ENCODE measurements at regions not wholly inside any gene's neighbourhood (a gene's known extent, or its start where the extent isn't known, plus 50 kb on each side); places are given as distances from the start of the nearest gene placed in this dataset.

DNA sequence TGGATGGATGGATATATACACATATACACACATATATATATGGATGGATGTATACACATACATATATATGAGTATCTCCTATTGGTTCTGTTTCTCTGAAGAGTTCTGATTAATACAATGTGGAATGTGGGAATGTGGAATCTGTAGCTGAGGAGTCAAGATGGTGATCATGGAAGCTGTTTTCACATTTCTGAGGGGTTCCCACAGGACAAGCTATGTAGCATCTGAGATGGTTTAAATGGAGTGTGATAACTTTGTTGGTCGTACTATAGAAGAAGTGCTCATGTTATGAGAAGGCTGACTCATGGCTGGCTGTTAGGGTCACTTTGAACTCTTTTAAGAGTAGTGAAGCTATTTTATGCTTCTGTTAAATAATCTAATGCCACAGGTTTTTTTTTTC is 279.7 kb downstream of the MEIS1 start:
- no peak for DNase-seq
- TF ChIP-seq EZH2phosphoT487 (IDR thresholded peaks at IDR 0.05; ENCODE audit: low read length) (no peak), CTCF (IDR thresholded peaks at IDR 0.05; ENCODE audit: low read length) (no peak), EZH2 (optimal IDR thresholded peaks at IDR 0.05; ENCODE audit: low read depth, low read length) (no peak)
- Histone ChIP-seq H3K9me2 (replicated peaks; ENCODE audit: insufficient read depth, low read length) (no peaks in the 10 kb centered on the region), H2AFZ (ENCODE audit: low read length) (no peak overlapping the region), H3K4me2 (ENCODE audit: low read depth, low read length) (no peak overlapping the region), H4K20me1 (ENCODE audit: insufficient read depth, low read length) (no peaks in the 10 kb centered on the region), H3K4me3 (ENCODE audit: low read length) (no peak overlapping the region), H3K4me1 (ENCODE audit: low read length) (no peaks in the 10 kb centered on the region), H3K79me2 (ENCODE audit: low read length) (no peaks in the 10 kb centered on the region), H3K36me3 (replicated peaks; ENCODE audit: insufficient read depth, low read length) (no peaks in the 10 kb centered on the region), H3K27me3 (replicated peaks; ENCODE audit: insufficient read depth, low read length) (no peaks in the 10 kb centered on the region), H3K9me3 (replicated peaks; ENCODE audit: insufficient read depth, low read length) (no peaks in the 10 kb centered on the region), H3F3A (ENCODE audit: insufficient read depth, low read length) (no peaks in the 10 kb centered on the region), H3K27ac (ENCODE audit: low read length) (no peak overlapping the region), H3K9ac (ENCODE audit: low read length) (no peak overlapping the region)

- Histone ChIP-seq H3K36me3 (replicated peaks; ENCODE audit: insufficient read depth, low read length) (no peaks in the 10 kb centered on the region), H3K27ac (ENCODE audit: low read length) (no peak overlapping the region)
- DNase-seq = no peak
Observed at GRCh38 chr2:66717218-66717905, 282.4 kb downstream of the MEIS1 start.

DNA sequence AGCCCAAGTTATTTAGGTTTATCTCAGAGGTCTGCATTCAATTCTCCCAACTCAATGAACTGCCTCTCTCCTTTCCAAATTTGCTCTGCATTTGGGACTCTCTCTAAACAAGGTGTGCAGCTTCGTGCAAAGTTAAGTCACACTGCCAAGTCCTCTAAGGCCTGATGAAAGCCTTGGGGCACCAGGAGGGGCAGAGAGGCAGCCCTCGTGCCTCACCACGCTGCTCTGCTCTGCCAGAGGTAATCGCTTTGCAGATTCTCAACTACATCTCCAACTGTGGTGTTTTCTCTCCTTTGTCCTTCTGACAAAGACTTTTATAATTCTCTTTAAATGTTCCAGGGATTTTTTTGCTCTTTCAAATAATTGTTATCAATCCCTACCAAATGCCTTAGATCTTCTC is 283.0 kb downstream of the MEIS1 start:
- Histone ChIP-seq H3K27ac (ENCODE audit: low read length) (no peak overlapping the region), H3K9me2 (replicated peaks; ENCODE audit: insufficient read depth, low read length) (no peaks in the 10 kb centered on the region), H3F3A (ENCODE audit: insufficient read depth, low read length) (no peaks in the 10 kb centered on the region), H3K4me3 (ENCODE audit: low read length) (no peak overlapping the region), H3K4me1 (ENCODE audit: low read length) (no peaks in the 10 kb centered on the region), H3K9me3 (replicated peaks; ENCODE audit: insufficient read depth, low read length) (no peaks in the 10 kb centered on the region), H3K9ac (ENCODE audit: low read length) (no peak overlapping the region), H3K79me2 (ENCODE audit: low read length) (no peaks in the 10 kb centered on the region), H3K4me2 (ENCODE audit: low read depth, low read length) (no peak overlapping the region), H4K20me1 (ENCODE audit: insufficient read depth, low read length) (no peaks in the 10 kb centered on the region), H3K36me3 (replicated peaks; ENCODE audit: insufficient read depth, low read length) (no peaks in the 10 kb centered on the region), H3K27me3 (replicated peaks; ENCODE audit: insufficient read depth, low read length) (no peaks in the 10 kb centered on the region), H2AFZ (ENCODE audit: low read length) (no peak overlapping the region)
- no peak for TF ChIP-seq EZH2phosphoT487 (IDR thresholded peaks at IDR 0.05; ENCODE audit: low read length)
- TF ChIP-seq CTCF (IDR thresholded peaks at IDR 0.05; ENCODE audit: low read length) = no peak
- no peak for TF ChIP-seq EZH2 (optimal IDR thresholded peaks at IDR 0.05; ENCODE audit: low read depth, low read length)
- no peak for DNase-seq

More at GRCh38 chr2:66717218-66717905, 282.4 kb downstream of the MEIS1 start:
- no peaks in the 10 kb centered on the region for H3F3A ChIP-seq (ENCODE audit: insufficient read depth, low read length)
- H3K4me3 ChIP-seq (ENCODE audit: low read length) = no peak overlapping the region
- no peaks in the 10 kb centered on the region for H3K79me2 ChIP-seq (ENCODE audit: low read length)
- H3K9me3 ChIP-seq (replicated peaks; ENCODE audit: insufficient read depth, low read length) = no peaks in the 10 kb centered on the region
- TF ChIP-seq CTCF (IDR thresholded peaks at IDR 0.05; ENCODE audit: low read length) = no peak
- TF ChIP-seq EZH2 (optimal IDR thresholded peaks at IDR 0.05; ENCODE audit: low read depth, low read length) = no peak
- no peak overlapping the region for H3K4me2 ChIP-seq (ENCODE audit: low read depth, low read length)
- no peak overlapping the region for H2AFZ ChIP-seq (ENCODE audit: low read length)
- no peaks in the 10 kb centered on the region for H3K4me1 ChIP-seq (ENCODE audit: low read length)
- H3K9ac ChIP-seq (ENCODE audit: low read length) = no peak overlapping the region
- H4K20me1 ChIP-seq (ENCODE audit: insufficient read depth, low read length) = no peaks in the 10 kb centered on the region
- H3K9me2 ChIP-seq (replicated peaks; ENCODE audit: insufficient read depth, low read length) = no peaks in the 10 kb centered on the region
- H3K27me3 ChIP-seq (replicated peaks; ENCODE audit: insufficient read depth, low read length) = no peaks in the 10 kb centered on the region

All from MM.1S (cell line).